ENCODE measurements at regions not wholly inside any gene's neighbourhood (a gene's known extent, or its start where the extent isn't known, plus 50 kb on each side); places are given as distances from the start of the nearest gene placed in this dataset.

- TF ChIP-seq CTCF (IDR thresholded peaks at IDR 0.05; ENCODE audit: low read depth, low read length, missing control alignments): no peak
- H3K4me3 ChIP-seq (ENCODE audit: low read depth, low read length): no peak overlapping the region
- in situ Hi-C loops (cut with HindIII; ENCODE audit: low sequenced_read_pairs): no loop called here
Observed at GRCh38 chr4:17352357-17352756, 159.5 kb downstream of the QDPR start.

GRCh38 chr4:17347445-17347844 is 164.4 kb downstream of the QDPR start:
- no peak overlapping the region for H3K4me3 ChIP-seq (ENCODE audit: low read depth, low read length)
- DNase-seq (ENCODE audit: low read depth): peak; percentile 11
- peak; percentile 60 for TF ChIP-seq CTCF (IDR thresholded peaks at IDR 0.05; ENCODE audit: low read depth, low read length, missing control alignments)
- in situ Hi-C loops (cut with HindIII; ENCODE audit: low sequenced_read_pairs): no loop called here

More at GRCh38 chr4:17352357-17352756, 159.5 kb downstream of the QDPR start:
- no peak for DNase-seq (ENCODE audit: low read depth)

- in situ Hi-C loops (cut with HindIII; ENCODE audit: low sequenced_read_pairs): no loop called here
- no peak for DNase-seq (ENCODE audit: low read depth)
- TF ChIP-seq CTCF (IDR thresholded peaks at IDR 0.05; ENCODE audit: low read depth, low read length, missing control alignments): no peak
- H3K4me3 ChIP-seq (ENCODE audit: low read depth, low read length): no peak overlapping the region
Observed at GRCh38 chr4:17339376-17339775, 172.5 kb downstream of the QDPR start.

- no peak for TF ChIP-seq CTCF (IDR thresholded peaks at IDR 0.05; ENCODE audit: low read depth, low read length, missing control alignments)
- no peak for DNase-seq (ENCODE audit: low read depth)
- H3K4me3 ChIP-seq (ENCODE audit: low read depth, low read length): no peak overlapping the region
- in situ Hi-C loops (cut with HindIII; ENCODE audit: low sequenced_read_pairs): no loop called here
Observed at GRCh38 chr4:17336986-17337385, 174.9 kb downstream of the QDPR start.

- peak; percentile 24 for DNase-seq (ENCODE audit: low read depth)
- TF ChIP-seq CTCF (IDR thresholded peaks at IDR 0.05; ENCODE audit: low read depth, low read length, missing control alignments): no peak
- H3K4me3 ChIP-seq (ENCODE audit: low read depth, low read length): no peak overlapping the region
- in situ Hi-C loops (cut with HindIII; ENCODE audit: low sequenced_read_pairs): no loop called here
Observed at GRCh38 chr4:17336524-17336961, 175.3 kb downstream of the QDPR start.

GRCh38 chr4:17336069-17336468 is 175.8 kb downstream of the QDPR start:
- H3K4me3 ChIP-seq (ENCODE audit: low read depth, low read length): no peak overlapping the region
- TF ChIP-seq CTCF (IDR thresholded peaks at IDR 0.05; ENCODE audit: low read depth, low read length, missing control alignments): no peak
- in situ Hi-C loops (cut with HindIII; ENCODE audit: low sequenced_read_pairs): no loop called here
- DNase-seq (ENCODE audit: low read depth): no peak

- TF ChIP-seq CTCF (IDR thresholded peaks at IDR 0.05; ENCODE audit: low read depth, low read length, missing control alignments): no peak
- H3K4me3 ChIP-seq (ENCODE audit: low read depth, low read length): no peak overlapping the region
- in situ Hi-C loops (cut with HindIII; ENCODE audit: low sequenced_read_pairs): no loop called here
- no peak for DNase-seq (ENCODE audit: low read depth)
Observed at GRCh38 chr4:17335371-17335770, 176.5 kb downstream of the QDPR start.

Measured in astrocyte of the cerebellum (primary cell).